ENCODE measurements at regions not wholly inside any gene's neighbourhood (a gene's known extent, or its start where the extent isn't known, plus 50 kb on each side); places are given as distances from the start of the nearest gene placed in this dataset.

DNA sequence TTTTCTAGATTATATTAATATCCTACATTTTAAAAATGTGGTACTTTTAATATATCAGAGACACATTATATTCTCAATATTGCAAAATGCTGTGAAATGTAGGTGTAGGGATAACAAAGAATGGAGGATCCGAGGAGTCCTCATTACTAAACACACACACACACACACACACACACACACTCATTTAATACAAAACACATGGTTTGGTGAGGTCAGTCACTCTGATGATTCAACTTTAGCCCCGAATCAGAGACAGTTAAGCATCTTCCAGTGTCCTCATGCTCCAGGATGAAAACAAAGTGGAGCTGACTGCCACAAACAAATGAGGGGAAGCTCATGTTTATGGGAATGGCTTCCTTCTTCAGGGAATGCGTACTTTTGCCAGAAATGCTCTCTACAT, 147.5 kb downstream of the CYSLTR2 start:
- Mint-ChIP-seq H3K4me3 (no peak overlapping the region), H3K27me3 (ENCODE audit: insufficient read depth, low read depth, poor library complexity) (peaks cover 3% of the 10 kb centered on the region), H3K27ac (no peak overlapping the region), H3K4me1 (no peaks in the 10 kb centered on the region), H3K9me3 (no peaks in the 10 kb centered on the region; the same call in 2 of the 3 replicates), H3K36me3 (ENCODE audit: low read depth) (no peaks in the 10 kb centered on the region)
- Histone ChIP-seq H3K36me3 (ENCODE audit: insufficient read depth) (no peaks in the 10 kb centered on the region), H2AFZ (no peak overlapping the region), H3K9me2 (ENCODE audit: insufficient read depth) (peaks cover 3% of the 10 kb centered on the region; the same call in 1 of the 2 replicates), H4K20me1 (replicated peaks; ENCODE audit: insufficient read depth) (no peaks in the 10 kb centered on the region), H3F3A (replicated peaks; ENCODE audit: low read depth) (no peaks in the 10 kb centered on the region), H3K4me1 (ENCODE audit: insufficient read depth) (no peaks in the 10 kb centered on the region), H3K4me3 (no peak overlapping the region), H3K27ac (ENCODE audit: low read depth) (no peak overlapping the region), H3K4me2 (no peak overlapping the region), H3K79me2 (replicated peaks; ENCODE audit: insufficient read depth) (no peaks in the 10 kb centered on the region), H3K27me3 (ENCODE audit: insufficient read depth) (no peaks in the 10 kb centered on the region)
- no peak for TF ChIP-seq NANOG (IDR thresholded peaks at IDR 0.05; ENCODE audit: borderline replicate concordance)
- no peak for TF ChIP-seq CTCF (conservative IDR thresholded peaks at IDR 0.05; ENCODE audit: low read depth in 2 of 2)
- TF ChIP-seq ZNF331 (CRISPR knock-in tag; IDR thresholded peaks at IDR 0.05; ENCODE audit: low read depth) = no peak
- TF ChIP-seq, protein P1, sequence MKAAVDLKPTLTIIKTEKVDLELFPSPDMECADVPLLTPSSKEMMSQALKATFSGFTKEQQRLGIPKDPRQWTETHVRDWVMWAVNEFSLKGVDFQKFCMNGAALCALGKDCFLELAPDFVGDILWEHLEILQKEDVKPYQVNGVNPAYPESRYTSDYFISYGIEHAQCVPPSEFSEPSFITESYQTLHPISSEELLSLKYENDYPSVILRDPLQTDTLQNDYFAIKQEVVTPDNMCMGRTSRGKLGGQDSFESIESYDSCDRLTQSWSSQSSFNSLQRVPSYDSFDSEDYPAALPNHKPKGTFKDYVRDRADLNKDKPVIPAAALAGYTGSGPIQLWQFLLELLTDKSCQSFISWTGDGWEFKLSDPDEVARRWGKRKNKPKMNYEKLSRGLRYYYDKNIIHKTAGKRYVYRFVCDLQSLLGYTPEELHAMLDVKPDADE (IDR thresholded peaks at IDR 0.05) = no peak
- no peak for TF ChIP-seq EZH2 (IDR thresholded peaks at IDR 0.05; ENCODE audit: low read depth, unreplicated experiment)
- TF ChIP-seq STAT1 (IDR thresholded peaks at IDR 0.05; ENCODE audit: unreplicated experiment) = no peak
- DNase-seq (ENCODE audit: low spot score) (no peak), ATAC-seq (no peak)

- Mint-ChIP-seq H3K36me3 (ENCODE audit: low read depth) (no peaks in the 10 kb centered on the region), H3K4me1 (no peaks in the 10 kb centered on the region), H3K4me3 (no peak overlapping the region), H3K27me3 (ENCODE audit: insufficient read depth, low read depth, poor library complexity) (peaks cover 3% of the 10 kb centered on the region), H3K9me3 (no peaks in the 10 kb centered on the region), H3K27ac (no peak overlapping the region)
- Histone ChIP-seq H3F3A (replicated peaks; ENCODE audit: low read depth) (no peaks in the 10 kb centered on the region), H3K4me2 (no peak overlapping the region), H3K9me2 (ENCODE audit: insufficient read depth) (no peaks in the 10 kb centered on the region), H3K27me3 (ENCODE audit: insufficient read depth) (no peaks in the 10 kb centered on the region), H3K36me3 (ENCODE audit: insufficient read depth) (no peaks in the 10 kb centered on the region), H3K4me3 (no peak overlapping the region), H3K4me1 (ENCODE audit: insufficient read depth) (no peaks in the 10 kb centered on the region), H2AFZ (no peak overlapping the region), H3K79me2 (replicated peaks; ENCODE audit: insufficient read depth) (no peaks in the 10 kb centered on the region), H3K27ac (ENCODE audit: low read depth) (no peak overlapping the region), H4K20me1 (replicated peaks; ENCODE audit: insufficient read depth) (no peaks in the 10 kb centered on the region)
- TF ChIP-seq POLR2AphosphoS5 (IDR thresholded peaks at IDR 0.05; ENCODE audit: low read depth) (no peak), EZH2phosphoT487 (IDR thresholded peaks at IDR 0.05; ENCODE audit: unreplicated experiment) (no peak), CTCF (conservative IDR thresholded peaks at IDR 0.05; ENCODE audit: low read depth in 2 of 2) (no peak), EZH2 (IDR thresholded peaks at IDR 0.05; ENCODE audit: low read depth, unreplicated experiment) (no peak), JUNB (IDR thresholded peaks at IDR 0.05; ENCODE audit: unreplicated experiment) (no peak), STAT1 (IDR thresholded peaks at IDR 0.05; ENCODE audit: unreplicated experiment) (no peak), CREB1 (CRISPR knock-in tag; IDR thresholded peaks at IDR 0.05; ENCODE audit: low read depth) (no peak), ZNF331 (CRISPR knock-in tag; IDR thresholded peaks at IDR 0.05; ENCODE audit: low read depth) (no peak), REST (IDR thresholded peaks at IDR 0.05; ENCODE audit: unreplicated experiment) (no peak), ZNF114 (CRISPR knock-in tag; IDR thresholded peaks at IDR 0.05) (no peak)
- TF ChIP-seq, protein P1 (IDR thresholded peaks at IDR 0.05) = no peak
- DNase-seq (ENCODE audit: low spot score) (no peak), ATAC-seq (no peak)
Measured at GRCh38 chr13:48804821-48805601, 151.3 kb downstream of the CYSLTR2 start.
